Karpas-422 (cell line): ENCODE measurements at regions not wholly inside any gene's neighbourhood (a gene's known extent, or its start where the extent isn't known, plus 50 kb on each side); places are given as distances from the start of the nearest gene placed in this dataset.
A peak's percentile ranks its signal among the peaks of the same experiment; 100 is the strongest.

Source experiments
- DNase-seq: peaks from one replicate; pipeline ENCODE4 v3.0.0-alpha.2; 2015
- H2AFZ ChIP-seq: fragments of 200-600 bp; sonication (generic); 2 replicates; pipeline ENCODE4 v1.6.1; 2014; ENCODE audit warnings: antibody characterized with exemption, low read length, mixed read lengths
- H3K27ac ChIP-seq: fragments of 200-600 bp; sonication (generic); 2 replicates; pipeline ENCODE4 v1.5.1; 2014; ENCODE audit warnings: mild to moderate bottlenecking, low read length, moderate library complexity
- H3K27me3 ChIP-seq: fragments of 200-600 bp; sonication (generic); 2 replicates; pipeline ENCODE4 v1.6.1; 2014; ENCODE audit warnings: low read length, mixed read lengths
- H3K36me3 ChIP-seq: fragments of 200-600 bp; sonication (generic); 2 replicates; pipeline ENCODE4 v1.6.1; 2014; ENCODE audit warnings: low read length, mixed read lengths; ENCODE audit not compliant: insufficient read depth
- H3K4me1 ChIP-seq: fragments of 200-600 bp; sonication (generic); 2 replicates; pipeline ENCODE4 v1.6.1; 2014; ENCODE audit warnings: mild to moderate bottlenecking, low read length, mixed read lengths
- H3K4me2 ChIP-seq: fragments of 200-600 bp; sonication (generic); 2 replicates; pipeline ENCODE4 v1.6.1; 2014; ENCODE audit warnings: low read length, low read depth, mild to moderate bottlenecking; ENCODE audit not compliant: poor library complexity, severe bottlenecking
- H3K4me3 ChIP-seq: fragments of 200-600 bp; sonication (generic); 2 replicates; pipeline ENCODE4 v1.5.1; 2014; ENCODE audit warnings: mild to moderate bottlenecking, antibody characterized with exemption, low read length, mixed read lengths
- H3K79me2 ChIP-seq: fragments of 200-600 bp; sonication (generic); 2 replicates; pipeline ENCODE4 v1.6.1; 2014; ENCODE audit warnings: mild to moderate bottlenecking, low read length, mixed read lengths
- H3K9ac ChIP-seq: fragments of 200-600 bp; sonication (generic); 2 replicates; pipeline ENCODE4 v1.6.0; 2014; ENCODE audit warnings: low read length
- H3K9me2 ChIP-seq: fragments of 200-600 bp; sonication (generic), shearing (Covaris generic); replicated peaks from 2 replicates; pipeline ENCODE4 v1.6.0; 2014; ENCODE audit warnings: mild to moderate bottlenecking, low read length, moderate library complexity; ENCODE audit not compliant: insufficient read depth
- H3K9me3 ChIP-seq: fragments of 300-700, 200-600 bp; sonication (generic); 2 replicates; pipeline ENCODE4 v1.6.1; 2014; ENCODE audit warnings: low read length, mixed read lengths
- H4K20me1 ChIP-seq: fragments of 200-600 bp; sonication (generic); 2 replicates; pipeline ENCODE4 v1.6.1; 2014; ENCODE audit warnings: mild to moderate bottlenecking, antibody characterized with exemption, low read length, low read depth; ENCODE audit not compliant: insufficient read depth

GRCh38 chr2:60355849-60356261, 197.6 kb downstream of the BCL11A start:
- Histone ChIP-seq H3K9me3 (no peaks in the 10 kb centered on the region), H4K20me1 (no peaks in the 10 kb centered on the region), H3K4me2 (peak overlapping the region; percentile 68), H3K9ac (peak overlapping the region; percentile 53), H3K4me3 (peak overlapping the region; percentile 18), H3K79me2 (no peaks in the 10 kb centered on the region), H3K9me2 (no peaks in the 10 kb centered on the region), H3K36me3 (no peaks in the 10 kb centered on the region), H3K27me3 (no peaks in the 10 kb centered on the region), H3K27ac (peak overlapping the region; percentile 96), H2AFZ (peak overlapping the region; percentile 92), H3K4me1 (peaks cover 77% of the 10 kb centered on the region)
- peak; percentile 78 for DNase-seq

- H4K20me1 ChIP-seq, result no peaks in the 10 kb centered on the region
- H3K27ac ChIP-seq, result peak overlapping the region; percentile 96
- H3K9me3 ChIP-seq, result no peaks in the 10 kb centered on the region
- no peaks in the 10 kb centered on the region for H3K9me2 ChIP-seq
- H3K9ac ChIP-seq, result peak overlapping the region; percentile 59
- peak; percentile 59 for DNase-seq
- H3K4me2 ChIP-seq, result peak overlapping the region; percentile 68
- H3K27me3 ChIP-seq, result no peaks in the 10 kb centered on the region
- peaks cover 86% of the 10 kb centered on the region for H3K4me1 ChIP-seq
- peak overlapping the region; percentile 6; the same call in 1 of the 2 replicates for H2AFZ ChIP-seq
- H3K36me3 ChIP-seq, result no peaks in the 10 kb centered on the region
- no peaks in the 10 kb centered on the region for H3K79me2 ChIP-seq
- peak overlapping the region; percentile 49 for H3K4me3 ChIP-seq
Measured at GRCh38 chr2:60354713-60355112, 198.7 kb downstream of the BCL11A start.

DNA sequence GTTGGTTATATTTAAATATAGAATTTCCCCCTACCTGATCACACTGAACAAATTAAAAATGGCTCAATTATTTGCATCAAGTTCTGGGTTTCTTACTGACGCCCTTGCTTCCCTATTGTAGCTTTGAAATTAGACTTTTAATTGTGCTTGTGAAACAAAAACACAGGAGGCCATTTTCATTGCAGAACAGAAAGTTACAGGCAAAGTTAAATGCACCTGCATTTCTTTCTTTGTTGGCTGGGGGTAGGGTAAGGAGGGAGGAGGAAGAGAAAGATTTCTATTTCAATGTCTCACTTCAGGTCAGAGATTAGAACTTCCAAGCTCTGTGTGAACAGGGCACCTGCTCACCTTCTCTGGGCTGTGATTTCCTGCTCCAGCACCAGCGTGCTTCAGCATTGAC, 199.6 kb downstream of the BCL11A start:
- Histone ChIP-seq H3K9ac (peak overlapping the region; percentile 72), H3K9me3 (no peaks in the 10 kb centered on the region), H3K36me3 (no peaks in the 10 kb centered on the region), H3K27ac (peak overlapping the region; percentile 96), H3K4me3 (peak overlapping the region; percentile 49), H2AFZ (peak overlapping the region; percentile 6; the same call in 1 of the 2 replicates), H3K79me2 (no peaks in the 10 kb centered on the region), H4K20me1 (no peaks in the 10 kb centered on the region), H3K27me3 (no peaks in the 10 kb centered on the region), H3K9me2 (no peaks in the 10 kb centered on the region), H3K4me1 (peaks cover 86% of the 10 kb centered on the region), H3K4me2 (peak overlapping the region; percentile 68)
- peak; percentile 96 for DNase-seq

DNA sequence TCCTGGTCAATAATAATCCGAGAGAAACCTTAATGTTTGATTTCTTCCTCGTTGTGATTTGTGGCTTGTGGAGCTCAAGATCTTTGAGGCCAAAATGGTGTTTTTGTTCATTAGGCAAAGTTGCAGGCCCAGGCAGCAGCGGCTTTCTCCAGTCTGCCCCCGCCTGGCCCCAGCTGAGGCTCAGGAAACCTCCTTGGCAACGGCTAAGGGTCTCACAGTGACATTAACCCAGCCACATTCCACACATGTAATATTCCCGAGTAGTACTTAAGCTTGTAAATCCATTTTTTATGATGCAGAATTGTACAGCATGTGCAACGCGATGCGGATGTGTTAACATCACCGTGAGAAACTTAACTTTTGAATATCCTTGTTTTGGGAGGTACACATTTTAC, 200.1 kb downstream of the BCL11A start:
- H3K27me3 ChIP-seq, result no peaks in the 10 kb centered on the region
- H3K4me3 ChIP-seq, result peak overlapping the region; percentile 49
- peak overlapping the region; percentile 68 for H3K4me2 ChIP-seq
- peak overlapping the region; percentile 27 for H2AFZ ChIP-seq
- H3K79me2 ChIP-seq, result no peaks in the 10 kb centered on the region
- peak overlapping the region; percentile 96 for H3K27ac ChIP-seq
- no peaks in the 10 kb centered on the region for H3K9me3 ChIP-seq
- H3K4me1 ChIP-seq, result peaks cover 81% of the 10 kb centered on the region
- no peaks in the 10 kb centered on the region for H4K20me1 ChIP-seq
- no peaks in the 10 kb centered on the region for H3K9me2 ChIP-seq
- no peaks in the 10 kb centered on the region for H3K36me3 ChIP-seq
- DNase-seq, result peak; percentile 90
- H3K9ac ChIP-seq, result peak overlapping the region; percentile 72

DNA sequence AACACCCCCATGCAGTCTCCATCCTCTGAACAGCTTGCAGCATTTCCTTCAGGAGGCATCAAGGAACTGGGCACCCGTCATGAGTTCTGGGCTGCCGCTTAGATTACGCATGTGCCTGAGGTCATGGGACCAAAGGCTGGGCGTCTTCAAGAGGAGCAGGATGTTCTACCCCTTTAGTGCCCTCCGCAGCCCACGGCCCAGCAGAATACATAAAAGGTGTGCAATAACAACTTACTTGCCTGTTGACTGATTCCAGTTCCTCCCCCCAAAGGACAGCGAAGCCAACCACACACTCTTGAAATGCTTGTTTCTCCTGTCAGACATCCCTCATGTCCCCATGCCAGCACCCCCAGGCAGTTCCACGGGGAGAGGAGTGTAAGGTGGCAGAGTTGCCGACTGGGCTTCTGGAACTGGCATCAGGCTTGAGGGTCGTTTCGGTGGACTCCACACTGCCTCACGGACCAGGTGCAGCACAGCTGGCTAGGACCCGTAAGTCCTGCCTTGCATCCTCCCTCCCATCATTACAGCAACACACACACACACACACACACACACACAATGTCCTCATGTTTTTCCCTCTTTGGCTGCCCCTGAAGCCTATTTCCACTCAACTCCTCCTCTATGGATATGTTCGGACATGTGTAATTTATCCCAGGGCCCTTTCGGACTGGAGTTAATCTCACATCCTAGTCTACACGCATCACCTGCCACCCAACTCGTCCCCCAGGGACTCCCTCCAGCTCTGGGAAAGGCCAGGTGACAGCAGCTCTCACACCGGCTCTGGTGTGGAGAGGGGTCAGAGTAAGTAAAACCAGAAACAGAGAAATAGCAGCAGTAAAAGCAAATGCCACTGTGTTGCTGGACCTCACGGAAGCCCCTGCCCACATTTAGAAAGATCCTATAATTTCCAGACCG, 200.7 kb downstream of the BCL11A start:
- Histone ChIP-seq H3K9me2 (no peaks in the 10 kb centered on the region), H3K4me2 (peak overlapping the region; percentile 68), H3K9ac (peak overlapping the region; percentile 72), H3K9me3 (no peaks in the 10 kb centered on the region), H3K4me1 (peaks cover 75% of the 10 kb centered on the region), H3K27ac (peak overlapping the region; percentile 96), H3K27me3 (no peaks in the 10 kb centered on the region), H3K36me3 (no peaks in the 10 kb centered on the region), H4K20me1 (no peaks in the 10 kb centered on the region), H2AFZ (peak overlapping the region; percentile 27), H3K79me2 (no peaks in the 10 kb centered on the region), H3K4me3 (peak overlapping the region; percentile 49)
- DNase-seq, result peak; percentile 91

GRCh38 chr2:60351802-60352201, 201.7 kb downstream of the BCL11A start:
- peak overlapping the region; percentile 27; the same call in 1 of the 2 replicates for H2AFZ ChIP-seq
- peak overlapping the region; percentile 96 for H3K27ac ChIP-seq
- H3K9ac ChIP-seq, result peak overlapping the region; percentile 72
- H3K27me3 ChIP-seq, result no peaks in the 10 kb centered on the region
- peak; percentile 92 for DNase-seq
- H3K4me1 ChIP-seq, result peaks cover 71% of the 10 kb centered on the region
- no peaks in the 10 kb centered on the region for H3K9me3 ChIP-seq
- no peaks in the 10 kb centered on the region for H4K20me1 ChIP-seq
- H3K4me2 ChIP-seq, result peak overlapping the region; percentile 68
- peak overlapping the region; percentile 49; the same call in 1 of the 2 replicates for H3K4me3 ChIP-seq
- no peaks in the 10 kb centered on the region for H3K36me3 ChIP-seq
- H3K79me2 ChIP-seq, result no peaks in the 10 kb centered on the region
- no peaks in the 10 kb centered on the region for H3K9me2 ChIP-seq

GRCh38 chr2:60351321-60351720, 202.1 kb downstream of the BCL11A start:
- Histone ChIP-seq H4K20me1 (no peaks in the 10 kb centered on the region), H3K79me2 (no peaks in the 10 kb centered on the region), H3K36me3 (no peaks in the 10 kb centered on the region), H3K4me2 (peak overlapping the region; percentile 68), H3K27me3 (no peaks in the 10 kb centered on the region), H3K27ac (peak overlapping the region; percentile 96), H3K9me2 (no peaks in the 10 kb centered on the region), H3K4me3 (peak overlapping the region; percentile 49; the same call in 1 of the 2 replicates), H3K9me3 (no peaks in the 10 kb centered on the region), H2AFZ (peak overlapping the region; percentile 8; the same call in 1 of the 2 replicates), H3K9ac (peak overlapping the region; percentile 72), H3K4me1 (peaks cover 68% of the 10 kb centered on the region)
- DNase-seq, result peak; percentile 82

GRCh38 chr2:60350791-60351190, 202.7 kb downstream of the BCL11A start:
- Histone ChIP-seq H3K27ac (peak overlapping the region; percentile 96), H3K36me3 (no peaks in the 10 kb centered on the region)
- DNase-seq, result peak; percentile 92

More at GRCh38 chr2:60350791-60351190, 202.7 kb downstream of the BCL11A start:
- peaks cover 62% of the 10 kb centered on the region for H3K4me1 ChIP-seq
- peak overlapping the region; percentile 49; the same call in 1 of the 2 replicates for H3K4me3 ChIP-seq
- peak overlapping the region; percentile 68 for H3K4me2 ChIP-seq
- H3K79me2 ChIP-seq, result no peaks in the 10 kb centered on the region
- no peaks in the 10 kb centered on the region for H3K27me3 ChIP-seq
- H3K9me2 ChIP-seq, result no peaks in the 10 kb centered on the region
- H3K9ac ChIP-seq, result peak overlapping the region; percentile 72
- H2AFZ ChIP-seq, result peak overlapping the region; percentile 8; the same call in 1 of the 2 replicates
- no peaks in the 10 kb centered on the region for H4K20me1 ChIP-seq
- no peaks in the 10 kb centered on the region for H3K9me3 ChIP-seq
